HuH-7.5 (cell line): ENCODE measurements at regions not wholly inside any gene's neighbourhood (a gene's known extent, or its start where the extent isn't known, plus 50 kb on each side); places are given as distances from the start of the nearest gene placed in this dataset.

Experiments used
- DNase-seq: peaks from one replicate; pipeline ENCODE4 v3.0.0; 2011; ENCODE audit warnings: low spot score

GRCh38 chr10:129114588-129114987 lies 352.5 kb upstream of the MGMT start:
- no peak for DNase-seq

GRCh38 chr10:129116371-129116770 lies 350.7 kb upstream of the MGMT start:
- DNase-seq, result no peak

GRCh38 chr10:129120441-129120840 lies 346.6 kb upstream of the MGMT start:
- DNase-seq, result no peak

GRCh38 chr10:129122846-129123245 lies 344.2 kb upstream of the MGMT start:
- DNase-seq, result no peak

GRCh38 chr10:129123428-129123827 lies 343.6 kb upstream of the MGMT start:
- DNase-seq, result no peak

GRCh38 chr10:129126982-129127381 lies 340.1 kb upstream of the MGMT start:
- no peak for DNase-seq

- no peak for DNase-seq
Observed at GRCh38 chr10:129131457-129132132, 335.4 kb upstream of the MGMT start.

GRCh38 chr10:129133856-129134255 lies 333.2 kb upstream of the MGMT start:
- no peak for DNase-seq

- no peak for DNase-seq
Observed at GRCh38 chr10:129134371-129134770, 332.7 kb upstream of the MGMT start.

GRCh38 chr10:129135624-129136023 lies 331.4 kb upstream of the MGMT start:
- no peak for DNase-seq

GRCh38 chr10:129136074-129136473 lies 331.0 kb upstream of the MGMT start:
- DNase-seq, result no peak

GRCh38 chr10:129136951-129137350 lies 330.1 kb upstream of the MGMT start:
- no peak for DNase-seq

- no peak for DNase-seq
Observed at GRCh38 chr10:129140921-129141885, 325.8 kb upstream of the MGMT start.

- DNase-seq, result no peak
Observed at GRCh38 chr10:129151281-129151680, 315.8 kb upstream of the MGMT start.

GRCh38 chr10:129156406-129156805 lies 310.6 kb upstream of the MGMT start:
- DNase-seq, result no peak

GRCh38 chr10:129157185-129157584 lies 309.9 kb upstream of the MGMT start:
- DNase-seq, result no peak

GRCh38 chr10:129161150-129161549 lies 305.9 kb upstream of the MGMT start:
- DNase-seq, result no peak

GRCh38 chr10:129163531-129163930 lies 303.5 kb upstream of the MGMT start:
- DNase-seq, result no peak

- no peak for DNase-seq
Observed at GRCh38 chr10:129165076-129165720, 301.8 kb upstream of the MGMT start.

GRCh38 chr10:129165770-129166169 lies 301.3 kb upstream of the MGMT start:
- DNase-seq, result no peak

GRCh38 chr10:129168660-129169059 lies 298.4 kb upstream of the MGMT start:
- no peak for DNase-seq

- DNase-seq, result no peak
Observed at GRCh38 chr10:129169115-129169514, 297.9 kb upstream of the MGMT start.

- DNase-seq, result no peak
Observed at GRCh38 chr10:129170812-129171211, 296.2 kb upstream of the MGMT start.
